CD4-positive, alpha-beta T cell treated with Interleukin-4 for 1 hour (primary cell): ENCODE measurements at regions not wholly inside any gene's neighbourhood (a gene's known extent, or its start where the extent isn't known, plus 50 kb on each side); places are given as distances from the start of the nearest gene placed in this dataset.

ENCODE experiments used
- DNase-seq, 2 donors: peaks; one replicate each; pipeline ENCODE4 v3.0.0-alpha.2; 2020 to 2022

DNA sequence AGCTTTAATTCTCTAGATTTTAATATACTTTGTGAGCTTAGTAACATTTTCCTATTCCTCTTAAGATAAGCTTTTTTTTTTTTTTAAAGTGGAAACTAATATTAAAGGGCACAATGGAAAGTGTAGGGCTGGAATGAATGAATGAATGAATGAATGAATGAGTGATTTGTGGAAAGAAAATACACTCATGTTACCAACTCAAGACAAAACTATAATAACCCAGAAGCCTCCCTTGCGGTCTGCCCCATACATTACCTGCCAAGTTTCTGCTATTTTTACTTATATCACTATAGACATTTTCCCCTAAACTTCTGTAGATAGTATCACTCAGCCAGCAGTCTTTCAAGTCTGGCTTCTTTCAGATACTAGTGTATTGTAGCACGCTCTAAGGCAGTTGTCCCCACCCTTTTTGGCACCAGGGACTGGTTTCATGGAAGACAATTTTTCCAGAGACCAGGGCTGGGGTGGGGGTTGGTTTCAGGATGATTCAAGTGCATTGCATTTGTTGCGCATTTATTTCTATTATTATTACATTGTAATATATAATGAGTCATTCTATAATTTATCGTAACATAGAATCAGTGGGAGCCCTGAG lies 932.2 kb downstream of the TBC1D22A start:
- no peak for DNase-seq

GRCh38 chr22:47693606-47694005 lies 931.2 kb downstream of the TBC1D22A start:
- DNase-seq: no peak

DNA sequence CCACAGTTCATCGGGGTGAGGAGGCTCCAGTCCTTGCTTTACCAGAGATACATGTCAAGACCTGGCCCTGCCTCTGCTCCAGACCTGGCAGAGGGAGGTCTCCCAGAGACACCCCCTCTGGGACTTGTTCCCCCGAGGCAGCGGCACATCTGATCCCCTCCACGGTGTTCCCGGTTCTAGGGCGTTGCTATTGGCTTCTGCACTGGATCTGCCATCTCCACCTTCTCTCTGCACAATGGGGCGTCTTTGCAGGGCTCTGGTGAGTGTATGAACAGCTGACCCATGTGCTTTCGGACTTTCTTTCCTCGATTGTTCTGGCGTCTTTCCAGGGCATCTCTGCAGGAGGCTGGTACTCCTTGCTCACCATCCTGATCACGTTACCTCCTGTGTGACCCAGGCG lies 930.4 kb downstream of the TBC1D22A start:
- DNase-seq: no peak

DNA sequence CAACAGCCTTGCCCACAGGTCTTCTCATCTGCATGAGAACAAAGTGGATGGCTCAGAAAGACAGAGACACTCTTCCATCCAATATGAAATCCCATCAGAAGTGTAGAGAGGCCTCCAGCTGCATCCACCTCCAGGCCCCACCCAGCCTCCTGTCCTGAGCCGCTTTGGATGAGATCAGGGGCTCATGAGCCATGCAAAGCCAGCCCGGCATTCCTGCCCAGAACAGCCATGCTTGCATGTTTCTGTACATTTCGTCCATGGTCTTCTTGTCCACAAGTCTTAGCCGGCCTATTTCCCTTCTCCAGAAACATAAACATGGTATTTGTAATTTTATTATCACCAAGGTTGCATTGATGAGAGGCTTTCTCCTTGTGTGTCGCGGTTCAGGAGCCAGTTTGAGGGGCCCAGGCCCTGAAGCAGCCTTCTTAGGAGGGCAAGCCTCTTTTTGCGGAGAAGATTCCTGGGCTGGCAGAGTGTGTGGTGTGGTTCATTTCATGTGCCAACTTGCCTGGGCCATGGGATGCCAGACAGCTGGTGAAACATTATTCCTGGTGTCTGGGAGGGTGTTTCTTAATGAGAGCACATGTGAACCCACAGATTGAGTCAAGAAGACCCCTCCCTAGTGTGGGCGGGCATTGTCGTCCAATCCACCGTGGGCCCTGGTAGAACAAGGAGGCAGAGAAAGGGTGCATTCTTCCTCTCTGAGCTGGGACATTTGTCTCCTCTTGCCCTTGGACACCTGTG lies 928.9 kb downstream of the TBC1D22A start:
- DNase-seq: no peak

DNA sequence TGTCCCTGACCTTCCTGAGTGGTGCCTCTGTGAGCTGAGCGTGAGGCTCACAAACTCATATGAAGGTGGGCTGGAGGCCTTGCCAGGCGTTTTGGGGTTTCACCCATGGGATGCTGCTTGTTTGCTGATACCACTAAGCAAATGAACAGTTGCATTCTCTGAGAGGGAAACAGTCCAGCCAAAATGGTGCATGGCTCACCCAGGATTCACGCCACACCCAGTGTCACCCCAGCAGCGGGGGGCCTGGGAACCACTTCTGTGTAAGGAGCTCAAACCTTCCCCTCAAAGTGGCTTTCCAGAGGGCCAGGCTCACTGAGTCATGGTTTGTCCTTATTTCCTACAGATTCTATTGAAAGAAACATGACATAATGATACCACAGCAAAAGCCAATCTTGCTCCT lies 928.1 kb downstream of the TBC1D22A start:
- no peak for DNase-seq

DNA sequence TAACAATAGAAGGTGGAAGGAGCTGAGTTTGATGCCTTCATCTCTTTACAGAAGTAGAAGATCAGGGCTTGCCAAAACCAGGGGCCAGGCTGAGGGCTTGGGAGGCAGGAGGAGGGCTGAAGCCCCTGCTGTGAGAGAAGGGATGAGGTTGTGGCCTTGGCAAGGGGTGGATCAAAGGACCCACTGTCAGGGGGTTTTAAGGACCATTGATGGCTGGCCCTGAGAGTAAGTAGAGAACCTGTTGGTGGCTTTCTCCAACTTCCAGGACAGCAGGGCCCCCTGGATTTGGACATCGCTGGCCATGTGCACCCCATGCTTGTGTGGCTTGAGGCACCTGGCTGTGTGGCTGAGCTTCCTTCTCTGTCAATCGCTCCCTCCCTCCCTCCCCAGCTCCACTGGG lies 927.7 kb downstream of the TBC1D22A start:
- DNase-seq: no peak

- DNase-seq: no peak
These were observed 925.3 kb downstream of the TBC1D22A start for GRCh38 chr22:47687776-47688175.

DNA sequence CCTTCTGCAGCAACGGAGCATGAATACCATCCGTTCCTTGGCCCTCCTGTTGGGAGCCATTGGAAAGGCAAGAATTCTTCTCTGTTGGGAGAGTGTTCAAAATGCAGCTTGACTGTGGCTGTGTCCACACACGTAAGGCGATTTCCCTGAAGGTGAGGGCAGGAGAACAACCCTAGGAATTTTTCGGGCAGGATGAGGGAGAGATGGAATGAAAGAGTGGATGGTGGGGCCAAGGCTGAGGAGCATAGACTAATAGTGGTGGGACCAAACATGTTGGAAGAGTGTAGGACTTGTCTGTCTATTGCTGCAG lies 924.9 kb downstream of the TBC1D22A start:
- DNase-seq: no peak

- DNase-seq: no peak
These were observed 924.3 kb downstream of the TBC1D22A start for GRCh38 chr22:47686594-47687345.

DNA sequence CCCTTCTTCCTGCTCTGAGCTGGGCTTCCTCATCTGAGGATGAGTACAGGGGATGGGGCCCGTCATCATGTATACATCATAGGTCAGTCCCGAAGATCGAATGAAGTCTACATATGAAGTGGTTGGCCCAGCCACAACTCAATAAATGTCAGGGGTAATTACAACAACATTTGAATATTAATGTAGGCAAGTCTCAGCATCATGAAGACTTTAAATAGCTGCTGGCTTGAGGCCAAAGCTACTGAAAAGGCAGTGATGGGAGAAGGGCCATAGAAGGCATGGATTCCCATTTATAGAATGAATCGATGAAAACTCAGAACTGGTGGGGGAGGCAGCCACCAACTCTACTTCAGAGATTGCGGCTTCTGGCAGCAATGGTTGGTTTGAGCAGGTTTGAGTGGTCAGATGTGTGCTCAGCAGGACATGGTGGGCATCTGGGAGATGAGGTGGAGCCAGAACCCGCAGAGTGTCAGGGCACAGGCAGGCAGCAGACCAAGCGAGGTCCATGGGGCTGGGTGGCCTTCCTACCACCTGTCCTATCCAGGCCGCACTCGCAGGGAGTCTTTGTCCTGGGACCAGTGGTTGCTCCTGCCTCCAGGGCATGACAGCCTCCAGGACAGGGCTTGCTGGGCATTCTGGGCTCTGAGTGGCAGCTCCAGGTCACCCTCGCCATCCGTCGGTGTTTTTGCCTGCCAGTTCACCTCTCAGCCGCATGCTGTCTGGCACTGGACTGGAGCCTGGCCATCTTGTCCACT lies 919.1 kb downstream of the TBC1D22A start:
- no peak for DNase-seq

GRCh38 chr22:47678636-47679287 lies 916.3 kb downstream of the TBC1D22A start:
- DNase-seq: no peak

DNA sequence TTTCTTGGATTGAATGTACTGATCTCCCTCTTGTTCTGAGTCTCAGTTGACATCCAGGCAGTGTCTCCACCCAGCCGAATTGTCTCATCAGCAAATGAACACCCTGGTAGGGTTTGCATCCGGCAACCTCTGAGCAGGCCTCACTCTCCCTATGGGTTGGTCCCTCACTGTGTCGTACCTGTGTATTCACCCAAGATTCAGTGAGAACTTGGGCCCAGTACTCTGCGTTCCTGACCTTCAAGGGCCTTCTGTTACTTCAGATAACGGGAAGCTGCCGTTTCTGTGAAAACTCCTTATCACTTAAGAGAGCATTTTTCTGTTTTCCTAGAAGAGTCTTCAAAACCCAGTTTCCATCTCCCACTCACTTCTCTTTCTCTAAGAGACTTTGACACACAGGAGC lies 915.6 kb downstream of the TBC1D22A start:
- DNase-seq: no peak

DNA sequence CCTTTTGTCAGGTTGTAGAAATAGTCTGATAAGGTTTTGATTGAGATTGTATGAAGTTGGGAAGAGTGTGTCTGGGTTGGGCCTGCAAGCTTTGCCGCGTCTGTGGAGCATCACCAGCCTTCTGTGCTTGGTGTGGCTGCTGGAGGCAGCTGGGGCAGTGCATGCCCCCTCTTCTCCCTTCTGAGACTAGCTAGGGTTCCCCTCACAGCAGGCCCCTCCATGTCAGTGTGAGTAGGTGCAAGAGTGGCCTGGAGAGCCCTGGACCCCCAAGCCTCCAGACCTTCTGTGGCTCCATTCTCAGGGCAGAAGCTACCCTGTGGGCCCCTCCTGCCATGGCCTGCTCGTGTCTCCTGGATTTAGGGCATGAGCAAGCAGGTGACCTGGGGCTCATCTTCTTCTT lies 914.2 kb downstream of the TBC1D22A start:
- DNase-seq: no peak

- DNase-seq: no peak
These were observed 912.1 kb downstream of the TBC1D22A start for GRCh38 chr22:47674600-47674999.

GRCh38 chr22:47673557-47673956 lies 911.1 kb downstream of the TBC1D22A start:
- no peak for DNase-seq

GRCh38 chr22:47672526-47672925 lies 910.1 kb downstream of the TBC1D22A start:
- DNase-seq: no peak

- no peak for DNase-seq
These were observed 902.7 kb downstream of the TBC1D22A start for GRCh38 chr22:47665151-47665550.

- no peak for DNase-seq
These were observed 901.5 kb downstream of the TBC1D22A start for GRCh38 chr22:47663615-47664605.

DNA sequence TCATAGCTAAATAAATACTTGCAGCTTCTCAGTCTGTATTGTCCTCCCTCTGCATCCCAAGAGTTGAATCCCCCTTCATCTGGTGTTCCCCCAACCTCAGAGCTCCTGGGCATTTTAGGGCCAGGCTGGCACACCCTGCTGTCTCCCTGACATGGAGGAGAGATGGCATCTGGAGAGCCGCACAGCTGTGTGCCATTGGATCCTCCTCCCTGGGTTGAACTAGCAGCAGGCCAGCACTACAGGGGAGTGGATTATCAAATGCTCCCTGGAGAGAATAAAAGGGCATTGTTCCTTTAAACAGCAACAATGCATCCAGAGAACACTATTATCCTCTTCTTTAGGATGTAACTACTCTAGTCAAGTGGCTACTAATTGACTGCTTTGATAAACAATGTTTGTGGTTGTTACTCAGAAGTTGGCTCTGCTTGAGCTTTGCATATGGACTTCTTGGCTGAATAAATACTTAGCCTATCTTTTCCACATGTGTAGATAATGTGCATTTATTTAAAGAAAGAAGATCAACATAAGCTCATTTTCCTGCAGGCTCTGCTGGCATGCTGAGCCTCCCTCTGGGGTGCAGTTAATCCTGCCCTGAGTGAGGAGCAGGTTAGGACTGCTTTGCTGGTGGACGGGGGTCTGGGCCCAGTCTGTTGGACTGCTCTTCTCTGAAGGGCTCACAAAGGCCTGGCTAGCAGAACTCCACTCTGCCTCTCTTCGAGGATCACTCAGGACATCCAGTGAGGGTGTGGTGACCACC lies 897.2 kb downstream of the TBC1D22A start:
- DNase-seq: no peak

DNA sequence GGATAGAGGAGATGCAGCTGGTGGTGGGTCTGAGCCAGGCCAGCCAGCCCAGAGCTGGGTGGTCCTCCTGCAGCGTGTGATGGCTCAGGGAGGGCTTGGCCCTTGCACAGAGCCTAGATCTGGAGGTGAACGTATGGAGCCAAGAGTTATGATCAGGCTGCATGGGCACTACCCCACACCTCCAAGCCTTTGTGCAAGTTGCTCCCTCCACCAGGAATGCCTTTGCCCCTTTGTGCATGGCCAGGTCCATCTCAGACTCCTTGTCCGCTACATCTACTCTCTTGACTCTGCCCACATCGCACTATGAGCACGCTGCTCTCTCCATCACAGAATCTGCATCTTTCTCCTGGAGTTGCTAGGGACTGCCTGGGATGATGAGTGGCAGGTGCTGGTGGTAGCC lies 895.7 kb downstream of the TBC1D22A start:
- no peak for DNase-seq

- DNase-seq: no peak
These were observed 894.8 kb downstream of the TBC1D22A start for GRCh38 chr22:47657224-47657623.
